Fibroblast of lung (primary cell): ENCODE measurements at regions not wholly inside any gene's neighbourhood (a gene's known extent, or its start where the extent isn't known, plus 50 kb on each side); places are given as distances from the start of the nearest gene placed in this dataset.

Source experiments
- DNase-seq, 2 donors: peaks; one replicate each; pipeline versions ENCODE4 v3.0.0 to v3.0.0-alpha.2; 2010; ENCODE audit warnings: low read depth in 2 of 2
- H2AFZ ChIP-seq: 2 replicates; pipeline ENCODE4 v1.5.1; 2012; ENCODE audit warnings: low read length, control low read depth, inconsistent platforms
- H3K27ac ChIP-seq: 2 replicates; pipeline ENCODE4 v1.5.1; 2011; ENCODE audit warnings: low read length, control low read depth; ENCODE audit not compliant: insufficient read depth
- H3K27me3 ChIP-seq: 2 replicates; pipeline ENCODE4 v1.5.1; 2011; ENCODE audit warnings: mild to moderate bottlenecking, low read length; ENCODE audit not compliant: control insufficient read depth, insufficient read depth
- H3K36me3 ChIP-seq: 2 replicates; pipeline ENCODE4 v1.5.1; 2011; ENCODE audit warnings: low read length; ENCODE audit not compliant: control insufficient read depth, insufficient read depth
- H3K4me1 ChIP-seq: 2 replicates; pipeline ENCODE4 v1.5.1; 2011; ENCODE audit warnings: low read length; ENCODE audit not compliant: control insufficient read depth, insufficient read depth; ENCODE audit errors: extremely low read depth
- H3K4me2 ChIP-seq: 2 replicates; pipeline ENCODE4 v1.5.1; 2011; ENCODE audit warnings: low read length, control low read depth; ENCODE audit not compliant: insufficient read depth; ENCODE audit errors: extremely low read depth
- H3K4me3 ChIP-seq, 4 experiments: fragments of 200-600 bp in 1 of 4; sonication (generic) in 1 of 4; replicated peaks in 1 of 4; 2 replicates each; pipeline ENCODE4 v1.5.1; 2011 to 2016; ENCODE audit warnings: low read length in 4 of 4, low read depth in 3 of 4, mild to moderate bottlenecking in 3 of 4, control low read depth in 2 of 4, inconsistent platforms in 1 of 4, mixed read lengths in 1 of 4; ENCODE audit not compliant: insufficient read depth in 1 of 4; ENCODE audit errors: control extremely low read depth in 1 of 4
- H3K79me2 ChIP-seq: 2 replicates; pipeline ENCODE4 v1.5.1; 2012; ENCODE audit warnings: mild to moderate bottlenecking, low read length, inconsistent platforms; ENCODE audit not compliant: control insufficient read depth, insufficient read depth
- H3K9ac ChIP-seq: 2 replicates; pipeline ENCODE4 v1.5.1; 2011; ENCODE audit warnings: mild to moderate bottlenecking, low read length, control low read depth; ENCODE audit not compliant: insufficient read depth
- H3K9me3 ChIP-seq: 2 replicates; pipeline ENCODE4 v1.5.1; 2012; ENCODE audit warnings: low read depth, low read length; ENCODE audit not compliant: control insufficient read depth, insufficient read depth
- H4K20me1 ChIP-seq: 2 replicates; pipeline ENCODE4 v1.5.1; 2011; ENCODE audit warnings: low read length; ENCODE audit not compliant: control insufficient read depth, insufficient read depth; ENCODE audit errors: extremely low read depth
- EZH2 ChIP-seq: IDR thresholded peaks from 2 replicates; pipeline ENCODE4 v1.5.1; 2012; ENCODE audit warnings: low read length, control low read depth, mild to moderate bottlenecking; ENCODE audit errors: missing control alignments
- TF ChIP-seq, protein P1 (sequence below), 2 donors: IDR thresholded peaks in 1 of 2; conservative IDR thresholded peaks in 1 of 2; 1 replicate in 1 of 2; 2 replicates in 1 of 2; pipeline ENCODE4 v1.5.1; 2011 to 2012; ENCODE audit warnings: low read length in 2 of 2, control low read depth in 1 of 2, inconsistent platforms in 1 of 2, low read depth in 1 of 2, mild to moderate bottlenecking in 1 of 2

DNA sequence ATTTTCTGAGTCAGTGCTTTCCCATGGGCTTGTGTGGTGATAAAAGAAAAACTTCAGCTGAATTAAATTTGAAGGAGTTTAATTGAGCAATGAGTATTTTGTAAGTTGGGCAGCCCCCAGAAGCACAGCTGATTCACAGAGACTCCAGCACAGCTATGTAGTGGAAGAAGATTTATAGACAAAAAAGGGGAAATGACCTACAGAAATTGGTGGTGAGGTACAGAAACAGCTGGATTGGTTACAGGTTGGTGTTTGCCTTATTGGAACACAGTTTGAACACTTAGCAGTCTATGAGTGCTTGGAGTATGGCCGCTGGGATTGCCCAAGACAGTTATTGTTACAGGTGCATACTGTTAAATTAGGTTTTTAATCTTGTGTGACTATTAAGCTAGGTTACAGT, 96.9 kb upstream of the PTPRK start:
- Histone ChIP-seq H3K9ac (no peak overlapping the region), H3K4me2 (no peak overlapping the region), H3K36me3 (no peaks in the 10 kb centered on the region), H3K27me3 (no peaks in the 10 kb centered on the region), H3K79me2 (no peaks in the 10 kb centered on the region), H2AFZ (no peak overlapping the region), H3K4me3 (no peak overlapping the region), H3K4me1 (no peaks in the 10 kb centered on the region), H3K9me3 (no peaks in the 10 kb centered on the region), H3K27ac (no peak overlapping the region), H4K20me1 (no peaks in the 10 kb centered on the region)
- TF ChIP-seq, protein P1, sequence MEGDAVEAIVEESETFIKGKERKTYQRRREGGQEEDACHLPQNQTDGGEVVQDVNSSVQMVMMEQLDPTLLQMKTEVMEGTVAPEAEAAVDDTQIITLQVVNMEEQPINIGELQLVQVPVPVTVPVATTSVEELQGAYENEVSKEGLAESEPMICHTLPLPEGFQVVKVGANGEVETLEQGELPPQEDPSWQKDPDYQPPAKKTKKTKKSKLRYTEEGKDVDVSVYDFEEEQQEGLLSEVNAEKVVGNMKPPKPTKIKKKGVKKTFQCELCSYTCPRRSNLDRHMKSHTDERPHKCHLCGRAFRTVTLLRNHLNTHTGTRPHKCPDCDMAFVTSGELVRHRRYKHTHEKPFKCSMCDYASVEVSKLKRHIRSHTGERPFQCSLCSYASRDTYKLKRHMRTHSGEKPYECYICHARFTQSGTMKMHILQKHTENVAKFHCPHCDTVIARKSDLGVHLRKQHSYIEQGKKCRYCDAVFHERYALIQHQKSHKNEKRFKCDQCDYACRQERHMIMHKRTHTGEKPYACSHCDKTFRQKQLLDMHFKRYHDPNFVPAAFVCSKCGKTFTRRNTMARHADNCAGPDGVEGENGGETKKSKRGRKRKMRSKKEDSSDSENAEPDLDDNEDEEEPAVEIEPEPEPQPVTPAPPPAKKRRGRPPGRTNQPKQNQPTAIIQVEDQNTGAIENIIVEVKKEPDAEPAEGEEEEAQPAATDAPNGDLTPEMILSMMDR (conservative IDR thresholded peaks at IDR 0.05 in 1 of 2, IDR thresholded peaks at IDR 0.05 in 1 of 2; ENCODE audit: low read depth in 1 of 2, low read length in 2 of 2): no peak
- no peak for TF ChIP-seq EZH2
- no peak for DNase-seq

DNA sequence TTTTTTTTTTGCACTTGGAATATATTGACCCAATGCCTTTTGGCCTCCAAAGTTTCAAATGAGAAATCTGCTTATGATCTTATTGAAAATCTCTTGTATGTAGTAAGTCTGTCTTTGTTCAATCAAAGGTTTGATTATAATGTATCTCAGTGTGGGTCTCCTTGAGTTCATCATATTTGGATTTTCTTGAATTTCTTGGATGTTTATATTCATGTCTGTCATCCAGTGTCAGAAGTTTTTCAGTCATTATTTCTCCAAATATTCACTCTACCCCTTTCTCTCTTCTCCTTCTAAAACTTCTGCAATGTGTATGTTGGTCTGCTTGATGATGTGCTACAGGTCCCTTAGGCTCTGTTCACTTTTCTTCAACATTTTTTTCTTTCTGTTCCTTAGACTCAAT, 95.9 kb upstream of the PTPRK start:
- no peak for DNase-seq

DNA sequence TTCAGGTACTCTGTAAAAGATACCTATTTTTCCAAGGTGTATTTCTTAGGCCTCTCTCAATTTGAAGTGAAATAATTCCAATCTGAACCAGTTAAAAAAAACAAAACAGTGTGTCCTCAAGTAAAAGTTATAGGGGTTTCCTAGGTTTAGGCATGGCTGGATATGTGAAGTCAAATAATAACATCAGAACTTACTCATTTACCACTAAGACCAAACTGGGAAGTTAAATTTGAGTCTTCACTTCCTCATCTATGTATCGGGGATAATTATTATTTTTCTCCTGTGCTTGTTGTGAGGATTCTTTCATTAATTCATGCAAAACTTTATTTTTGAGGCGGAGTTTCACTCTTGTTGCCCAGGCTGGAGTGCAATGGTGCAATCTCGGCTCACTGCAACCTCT, 86.2 kb upstream of the PTPRK start:
- Histone ChIP-seq H3K9me3 (no peaks in the 10 kb centered on the region), H3K9ac (no peak overlapping the region), H3K36me3 (no peaks in the 10 kb centered on the region), H3K79me2 (no peaks in the 10 kb centered on the region), H3K4me1 (no peaks in the 10 kb centered on the region), H2AFZ (no peak overlapping the region), H3K27me3 (no peaks in the 10 kb centered on the region), H3K4me3 (no peak overlapping the region), H3K4me2 (no peak overlapping the region), H4K20me1 (no peaks in the 10 kb centered on the region), H3K27ac (no peak overlapping the region)
- no peak for DNase-seq
- TF ChIP-seq, protein P1 (conservative IDR thresholded peaks at IDR 0.05 in 1 of 2, IDR thresholded peaks at IDR 0.05 in 1 of 2; ENCODE audit: low read depth in 1 of 2, low read length in 2 of 2): no peak
- no peak for TF ChIP-seq EZH2

More for the DNA sequence above, 95.9 kb upstream of the PTPRK start:
- no peaks in the 10 kb centered on the region for H3K79me2 ChIP-seq
- no peak overlapping the region for H2AFZ ChIP-seq
- H3K9me3 ChIP-seq: no peaks in the 10 kb centered on the region
- H3K4me2 ChIP-seq: no peak overlapping the region
- TF ChIP-seq EZH2: no peak
- TF ChIP-seq, protein P1 (conservative IDR thresholded peaks at IDR 0.05 in 1 of 2, IDR thresholded peaks at IDR 0.05 in 1 of 2; ENCODE audit: low read depth in 1 of 2, low read length in 2 of 2): no peak
- no peaks in the 10 kb centered on the region for H4K20me1 ChIP-seq
- no peak overlapping the region for H3K27ac ChIP-seq
- H3K36me3 ChIP-seq: no peaks in the 10 kb centered on the region
- no peaks in the 10 kb centered on the region for H3K4me1 ChIP-seq
- H3K9ac ChIP-seq: no peak overlapping the region
- H3K4me3 ChIP-seq: no peak overlapping the region
- H3K27me3 ChIP-seq: no peaks in the 10 kb centered on the region
